Sigmoid colon (tissue), 4 donors: ENCODE measurements at regions not wholly inside any gene's neighbourhood (a gene's known extent, or its start where the extent isn't known, plus 50 kb on each side); places are given as distances from the start of the nearest gene placed in this dataset.

Experiments
- POLR2A ChIP-seq, 2 donors: fragments of 450-650 bp; IDR thresholded peaks; one replicate each; pipeline ENCODE4 v1.6.1; 2016; ENCODE audit warnings: antibody characterized with exemption in 2 of 2, mild to moderate bottlenecking in 2 of 2, moderate library complexity in 2 of 2
- POLR2AphosphoS5 ChIP-seq, 4 donors: sonication (generic); formaldehyde crosslinking; IDR thresholded peaks; one replicate each; pipeline ENCODE4 v1.6.1; 2017; ENCODE audit warnings: antibody characterized with exemption in 4 of 4
- TF ChIP-seq, protein P1 (sequence below), 4 experiments: fragments of 450-650 bp in 3 of 4; fragments of 200-600 bp in 1 of 4; IDR thresholded peaks; one replicate each; pipeline ENCODE4 v1.5.1; 2016 to 2019; ENCODE audit warnings: antibody characterized with exemption in 4 of 4, mild to moderate bottlenecking in 3 of 4, moderate library complexity in 2 of 4

DNA sequence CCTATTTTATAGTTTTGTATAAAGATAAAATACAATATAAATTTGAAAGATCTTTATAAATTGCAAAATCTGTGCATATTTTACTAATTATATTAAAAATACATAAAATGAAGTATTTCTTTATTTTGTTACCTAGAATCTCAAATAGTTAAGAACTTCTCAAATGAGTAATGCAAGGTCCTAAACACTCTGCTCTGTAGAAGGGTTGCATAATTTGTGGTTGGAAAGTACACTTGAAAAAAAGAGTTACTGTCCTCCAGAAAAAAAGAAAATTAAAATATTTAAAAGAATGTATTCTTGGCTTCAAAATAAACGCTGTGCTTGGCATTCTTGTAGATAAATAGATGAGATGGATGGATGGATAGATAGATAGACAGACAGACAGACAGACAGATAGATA is 428.8 kb upstream of the CDH6 start:
- TF ChIP-seq, protein P1, sequence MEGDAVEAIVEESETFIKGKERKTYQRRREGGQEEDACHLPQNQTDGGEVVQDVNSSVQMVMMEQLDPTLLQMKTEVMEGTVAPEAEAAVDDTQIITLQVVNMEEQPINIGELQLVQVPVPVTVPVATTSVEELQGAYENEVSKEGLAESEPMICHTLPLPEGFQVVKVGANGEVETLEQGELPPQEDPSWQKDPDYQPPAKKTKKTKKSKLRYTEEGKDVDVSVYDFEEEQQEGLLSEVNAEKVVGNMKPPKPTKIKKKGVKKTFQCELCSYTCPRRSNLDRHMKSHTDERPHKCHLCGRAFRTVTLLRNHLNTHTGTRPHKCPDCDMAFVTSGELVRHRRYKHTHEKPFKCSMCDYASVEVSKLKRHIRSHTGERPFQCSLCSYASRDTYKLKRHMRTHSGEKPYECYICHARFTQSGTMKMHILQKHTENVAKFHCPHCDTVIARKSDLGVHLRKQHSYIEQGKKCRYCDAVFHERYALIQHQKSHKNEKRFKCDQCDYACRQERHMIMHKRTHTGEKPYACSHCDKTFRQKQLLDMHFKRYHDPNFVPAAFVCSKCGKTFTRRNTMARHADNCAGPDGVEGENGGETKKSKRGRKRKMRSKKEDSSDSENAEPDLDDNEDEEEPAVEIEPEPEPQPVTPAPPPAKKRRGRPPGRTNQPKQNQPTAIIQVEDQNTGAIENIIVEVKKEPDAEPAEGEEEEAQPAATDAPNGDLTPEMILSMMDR (IDR thresholded peaks at IDR 0.05) = no peak
- TF ChIP-seq POLR2AphosphoS5 (IDR thresholded peaks at IDR 0.05) = no peak
- no peak for TF ChIP-seq POLR2A (IDR thresholded peaks at IDR 0.05)
